ENCODE measurements at regions not wholly inside any gene's neighbourhood (a gene's known extent, or its start where the extent isn't known, plus 50 kb on each side); places are given as distances from the start of the nearest gene placed in this dataset.

DNA sequence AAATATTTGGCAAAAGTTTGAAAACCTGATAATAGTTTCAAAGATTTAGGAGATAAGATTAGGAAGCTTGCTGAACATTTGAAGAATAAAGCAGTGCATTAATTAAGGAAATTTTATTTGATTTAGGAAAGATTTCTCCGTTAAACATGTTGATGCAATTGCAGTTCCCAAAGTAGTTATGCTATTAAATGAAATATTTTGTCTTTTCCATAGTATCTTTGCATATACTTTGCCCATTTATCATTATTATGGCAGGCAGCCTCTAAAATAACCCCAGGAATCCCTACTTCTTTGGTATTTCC is 136.5 kb downstream of the MREG start:
- peaks cover 22% of the 10 kb centered on the region for H3K9me3 Mint-ChIP-seq
- H3K4me1 Mint-ChIP-seq, result peaks cover 6% of the 10 kb centered on the region; the same call in 1 of the 2 replicates
- no peak overlapping the region for H3K4me3 Mint-ChIP-seq
- TF ChIP-seq SMAD4 (CRISPR knock-in tag; IDR thresholded peaks at IDR 0.05) (no peak), IRF2 (CRISPR knock-in tag; IDR thresholded peaks at IDR 0.05; ENCODE audit: borderline replicate concordance, low read depth) (no peak), ZNF263 (CRISPR knock-in tag; IDR thresholded peaks at IDR 0.05; ENCODE audit: low read depth) (no peak), FOXJ3 (CRISPR knock-in tag; IDR thresholded peaks at IDR 0.05; ENCODE audit: borderline replicate concordance) (no peak)
- TF ChIP-seq, protein P1, sequence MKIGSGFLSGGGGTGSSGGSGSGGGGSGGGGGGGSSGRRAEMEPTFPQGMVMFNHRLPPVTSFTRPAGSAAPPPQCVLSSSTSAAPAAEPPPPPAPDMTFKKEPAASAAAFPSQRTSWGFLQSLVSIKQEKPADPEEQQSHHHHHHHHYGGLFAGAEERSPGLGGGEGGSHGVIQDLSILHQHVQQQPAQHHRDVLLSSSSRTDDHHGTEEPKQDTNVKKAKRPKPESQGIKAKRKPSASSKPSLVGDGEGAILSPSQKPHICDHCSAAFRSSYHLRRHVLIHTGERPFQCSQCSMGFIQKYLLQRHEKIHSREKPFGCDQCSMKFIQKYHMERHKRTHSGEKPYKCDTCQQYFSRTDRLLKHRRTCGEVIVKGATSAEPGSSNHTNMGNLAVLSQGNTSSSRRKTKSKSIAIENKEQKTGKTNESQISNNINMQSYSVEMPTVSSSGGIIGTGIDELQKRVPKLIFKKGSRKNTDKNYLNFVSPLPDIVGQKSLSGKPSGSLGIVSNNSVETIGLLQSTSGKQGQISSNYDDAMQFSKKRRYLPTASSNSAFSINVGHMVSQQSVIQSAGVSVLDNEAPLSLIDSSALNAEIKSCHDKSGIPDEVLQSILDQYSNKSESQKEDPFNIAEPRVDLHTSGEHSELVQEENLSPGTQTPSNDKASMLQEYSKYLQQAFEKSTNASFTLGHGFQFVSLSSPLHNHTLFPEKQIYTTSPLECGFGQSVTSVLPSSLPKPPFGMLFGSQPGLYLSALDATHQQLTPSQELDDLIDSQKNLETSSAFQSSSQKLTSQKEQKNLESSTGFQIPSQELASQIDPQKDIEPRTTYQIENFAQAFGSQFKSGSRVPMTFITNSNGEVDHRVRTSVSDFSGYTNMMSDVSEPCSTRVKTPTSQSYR (CRISPR knock-in tag; IDR thresholded peaks at IDR 0.05), result no peak
- TF ChIP-seq, protein P2, sequence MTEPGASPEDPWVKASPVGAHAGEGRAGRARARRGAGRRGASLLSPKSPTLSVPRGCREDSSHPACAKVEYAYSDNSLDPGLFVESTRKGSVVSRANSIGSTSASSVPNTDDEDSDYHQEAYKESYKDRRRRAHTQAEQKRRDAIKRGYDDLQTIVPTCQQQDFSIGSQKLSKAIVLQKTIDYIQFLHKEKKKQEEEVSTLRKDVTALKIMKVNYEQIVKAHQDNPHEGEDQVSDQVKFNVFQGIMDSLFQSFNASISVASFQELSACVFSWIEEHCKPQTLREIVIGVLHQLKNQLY (CRISPR knock-in tag; IDR thresholded peaks at IDR 0.05), result no peak
- TF ChIP-seq, protein P3, sequence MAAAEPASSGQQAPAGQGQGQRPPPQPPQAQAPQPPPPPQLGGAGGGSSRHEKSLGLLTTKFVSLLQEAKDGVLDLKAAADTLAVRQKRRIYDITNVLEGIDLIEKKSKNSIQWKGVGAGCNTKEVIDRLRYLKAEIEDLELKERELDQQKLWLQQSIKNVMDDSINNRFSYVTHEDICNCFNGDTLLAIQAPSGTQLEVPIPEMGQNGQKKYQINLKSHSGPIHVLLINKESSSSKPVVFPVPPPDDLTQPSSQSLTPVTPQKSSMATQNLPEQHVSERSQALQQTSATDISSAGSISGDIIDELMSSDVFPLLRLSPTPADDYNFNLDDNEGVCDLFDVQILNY (CRISPR knock-in tag; IDR thresholded peaks at IDR 0.05), result no peak
- POLR2A ChIA-PET, result no interaction called here
- no peak overlapping the region for H3K27ac Mint-ChIP-seq
- ATAC-seq, result no peak
- CTCF ChIA-PET, result interaction anchor here (1.2 kb wide), 1 partner anchor 49 kb away, joined by 4 read pairs; no protein-coding TSS in a partner anchor
- peaks cover 7% of the 10 kb centered on the region for H3K36me3 Mint-ChIP-seq
- no peak for DNase-seq (ENCODE audit: low spot score)
- H3K27me3 Mint-ChIP-seq (ENCODE audit: low read depth), result no peaks in the 10 kb centered on the region

DNA sequence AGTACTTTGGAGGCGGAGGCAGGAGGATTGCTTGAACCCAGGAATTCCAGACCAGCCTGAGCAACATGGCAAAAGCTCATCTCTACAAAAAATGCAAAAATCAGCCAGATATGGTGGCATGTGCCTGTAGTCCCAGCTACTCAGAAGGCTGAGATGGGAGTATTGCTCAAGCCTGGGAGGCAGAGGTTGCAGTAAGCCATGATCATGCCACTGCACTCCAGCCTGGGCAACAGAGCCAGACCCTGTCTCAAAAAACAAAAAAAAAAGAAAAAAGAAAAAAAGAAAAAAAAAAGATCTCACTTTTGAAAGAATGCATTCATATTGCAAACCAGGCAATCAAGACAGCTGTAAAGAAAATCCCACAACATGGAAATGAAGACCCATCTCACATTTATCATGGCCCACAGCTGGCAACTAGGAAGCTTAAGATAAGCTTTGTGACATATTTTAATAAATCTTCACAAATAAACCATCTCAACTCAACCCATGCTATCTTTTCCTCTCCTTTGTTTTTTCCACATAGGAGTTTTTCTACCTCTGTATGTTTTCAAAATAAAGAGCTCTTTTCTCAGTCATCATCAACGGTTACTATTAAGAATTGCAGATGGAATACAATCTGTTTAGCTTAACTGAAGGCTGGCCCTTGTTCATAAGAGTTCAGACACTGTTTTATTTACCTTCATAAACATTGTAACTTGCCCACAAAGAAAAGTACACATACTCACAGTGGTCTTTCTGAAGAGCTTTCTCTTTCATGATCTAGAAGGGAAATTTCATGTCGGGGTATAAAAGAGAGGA is 137.0 kb downstream of the MREG start:
- no peak overlapping the region for H3K27ac Mint-ChIP-seq
- CTCF ChIA-PET, result interaction anchor here (1.2 kb wide), 1 partner anchor 48 kb away, joined by 4 read pairs; no protein-coding TSS in a partner anchor
- POLR2A ChIA-PET, result no interaction called here
- no peak for ATAC-seq
- peaks cover 7% of the 10 kb centered on the region for H3K36me3 Mint-ChIP-seq
- H3K4me3 Mint-ChIP-seq, result no peak overlapping the region
- TF ChIP-seq ZNF138 (CRISPR knock-in tag; conservative IDR thresholded peaks at IDR 0.05), result no peak
- no peak for TF ChIP-seq IRF1 (CRISPR knock-in tag; IDR thresholded peaks at IDR 0.05)
- DNase-seq (ENCODE audit: low spot score), result no peak
- no peaks in the 10 kb centered on the region for H3K27me3 Mint-ChIP-seq (ENCODE audit: low read depth)
- H3K9me3 Mint-ChIP-seq, result peaks cover 22% of the 10 kb centered on the region
- peaks cover 6% of the 10 kb centered on the region; the same call in 1 of the 2 replicates for H3K4me1 Mint-ChIP-seq

GRCh38 chr2:215874418-215874817 is 138.9 kb downstream of the MREG start:
- ChIA-PET POLR2A (no interaction called here), CTCF (no interaction called here)
- Mint-ChIP-seq H3K4me3 (no peak overlapping the region), H3K27ac (no peak overlapping the region), H3K27me3 (ENCODE audit: low read depth) (no peaks in the 10 kb centered on the region), H3K4me1 (no peaks in the 10 kb centered on the region), H3K9me3 (peaks cover 22% of the 10 kb centered on the region), H3K36me3 (peaks cover 7% of the 10 kb centered on the region)
- DNase-seq (ENCODE audit: low spot score), result no peak
- ATAC-seq, result no peak
- TF ChIP-seq NFE2L1 (CRISPR knock-in tag; IDR thresholded peaks at IDR 0.05) (no peak), ZNF232 (CRISPR knock-in tag; IDR thresholded peaks at IDR 0.05) (no peak), RELA (CRISPR knock-in tag; IDR thresholded peaks at IDR 0.05; ENCODE audit: borderline replicate concordance) (no peak), ESRRA (CRISPR knock-in tag; IDR thresholded peaks at IDR 0.05; ENCODE audit: borderline replicate concordance) (no peak), ZNF121 (CRISPR knock-in tag; IDR thresholded peaks at IDR 0.05) (no peak)
- TF ChIP-seq, protein P4, sequence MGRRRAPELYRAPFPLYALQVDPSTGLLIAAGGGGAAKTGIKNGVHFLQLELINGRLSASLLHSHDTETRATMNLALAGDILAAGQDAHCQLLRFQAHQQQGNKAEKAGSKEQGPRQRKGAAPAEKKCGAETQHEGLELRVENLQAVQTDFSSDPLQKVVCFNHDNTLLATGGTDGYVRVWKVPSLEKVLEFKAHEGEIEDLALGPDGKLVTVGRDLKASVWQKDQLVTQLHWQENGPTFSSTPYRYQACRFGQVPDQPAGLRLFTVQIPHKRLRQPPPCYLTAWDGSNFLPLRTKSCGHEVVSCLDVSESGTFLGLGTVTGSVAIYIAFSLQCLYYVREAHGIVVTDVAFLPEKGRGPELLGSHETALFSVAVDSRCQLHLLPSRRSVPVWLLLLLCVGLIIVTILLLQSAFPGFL (CRISPR knock-in tag; IDR thresholded peaks at IDR 0.05; ENCODE audit: borderline replicate concordance), result no peak
- TF ChIP-seq, protein P1 (CRISPR knock-in tag; IDR thresholded peaks at IDR 0.05), result no peak
- TF ChIP-seq, protein P5, sequence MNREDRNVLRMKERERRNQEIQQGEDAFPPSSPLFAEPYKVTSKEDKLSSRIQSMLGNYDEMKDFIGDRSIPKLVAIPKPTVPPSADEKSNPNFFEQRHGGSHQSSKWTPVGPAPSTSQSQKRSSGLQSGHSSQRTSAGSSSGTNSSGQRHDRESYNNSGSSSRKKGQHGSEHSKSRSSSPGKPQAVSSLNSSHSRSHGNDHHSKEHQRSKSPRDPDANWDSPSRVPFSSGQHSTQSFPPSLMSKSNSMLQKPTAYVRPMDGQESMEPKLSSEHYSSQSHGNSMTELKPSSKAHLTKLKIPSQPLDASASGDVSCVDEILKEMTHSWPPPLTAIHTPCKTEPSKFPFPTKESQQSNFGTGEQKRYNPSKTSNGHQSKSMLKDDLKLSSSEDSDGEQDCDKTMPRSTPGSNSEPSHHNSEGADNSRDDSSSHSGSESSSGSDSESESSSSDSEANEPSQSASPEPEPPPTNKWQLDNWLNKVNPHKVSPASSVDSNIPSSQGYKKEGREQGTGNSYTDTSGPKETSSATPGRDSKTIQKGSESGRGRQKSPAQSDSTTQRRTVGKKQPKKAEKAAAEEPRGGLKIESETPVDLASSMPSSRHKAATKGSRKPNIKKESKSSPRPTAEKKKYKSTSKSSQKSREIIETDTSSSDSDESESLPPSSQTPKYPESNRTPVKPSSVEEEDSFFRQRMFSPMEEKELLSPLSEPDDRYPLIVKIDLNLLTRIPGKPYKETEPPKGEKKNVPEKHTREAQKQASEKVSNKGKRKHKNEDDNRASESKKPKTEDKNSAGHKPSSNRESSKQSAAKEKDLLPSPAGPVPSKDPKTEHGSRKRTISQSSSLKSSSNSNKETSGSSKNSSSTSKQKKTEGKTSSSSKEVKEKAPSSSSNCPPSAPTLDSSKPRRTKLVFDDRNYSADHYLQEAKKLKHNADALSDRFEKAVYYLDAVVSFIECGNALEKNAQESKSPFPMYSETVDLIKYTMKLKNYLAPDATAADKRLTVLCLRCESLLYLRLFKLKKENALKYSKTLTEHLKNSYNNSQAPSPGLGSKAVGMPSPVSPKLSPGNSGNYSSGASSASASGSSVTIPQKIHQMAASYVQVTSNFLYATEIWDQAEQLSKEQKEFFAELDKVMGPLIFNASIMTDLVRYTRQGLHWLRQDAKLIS (CRISPR knock-in tag; IDR thresholded peaks at IDR 0.05; ENCODE audit: borderline replicate concordance), result no peak
